GM23338 (cell line): ENCODE measurements at regions not wholly inside any gene's neighbourhood (a gene's known extent, or its start where the extent isn't known, plus 50 kb on each side); places are given as distances from the start of the nearest gene placed in this dataset.

ENCODE experiments used
- ATAC-seq: fragments of 200-7000 bp; cut with Tn5 transposase; 3 replicates; pipeline ENCODE4 v1.9.1; 2020
- DNase-seq: peaks from one replicate; pipeline ENCODE4 v3.0.0-alpha.2; 2015; ENCODE audit warnings: low spot score
- H2AFZ ChIP-seq: fragments of 200-600 bp; sonication (generic); 2 replicates; pipeline ENCODE4 v1.8.0; 2016; ENCODE audit warnings: antibody characterized with exemption, mild to moderate bottlenecking, moderate library complexity
- H3F3A ChIP-seq: fragments of 200-600 bp; sonication (generic); replicated peaks from 2 replicates; pipeline ENCODE4 v1.8.0; 2017; ENCODE audit warnings: antibody characterized with exemption, mixed run types, low read depth
- H3K27ac ChIP-seq: fragments of 200-600 bp; sonication (generic); 2 replicates; pipeline ENCODE4 v1.6.1; 2016; ENCODE audit warnings: low read depth
- H3K27me3 ChIP-seq: fragments of 200-600 bp; sonication (generic); 2 replicates; pipeline ENCODE4 v1.8.0; 2016; ENCODE audit warnings: mild to moderate bottlenecking, mixed run types, moderate library complexity; ENCODE audit not compliant: insufficient read depth
- H3K36me3 ChIP-seq: fragments of 200-600 bp; sonication (generic); 2 replicates; pipeline ENCODE4 v1.8.0; 2016; ENCODE audit warnings: mild to moderate bottlenecking; ENCODE audit not compliant: insufficient read depth
- H3K4me1 ChIP-seq: fragments of 200-600 bp; sonication (generic); 2 replicates; pipeline ENCODE4 v1.8.0; 2016; ENCODE audit warnings: mild to moderate bottlenecking, moderate library complexity; ENCODE audit not compliant: insufficient read depth
- H3K4me2 ChIP-seq: fragments of 200-600 bp; sonication (generic); 2 replicates; pipeline ENCODE4 v1.7.1; 2017; ENCODE audit warnings: mixed run types
- H3K4me3 ChIP-seq: fragments of 200-600 bp; sonication (generic); 2 replicates; pipeline ENCODE4 v1.6.1; 2016; ENCODE audit warnings: mixed run types
- H3K79me2 ChIP-seq: fragments of 200-600 bp; sonication (generic); replicated peaks from 2 replicates; pipeline ENCODE4 v1.8.0; 2017; ENCODE audit warnings: mild to moderate bottlenecking; ENCODE audit not compliant: insufficient read depth
- H3K9me2 ChIP-seq: fragments of 200-600 bp; sonication (generic); 2 replicates; pipeline ENCODE4 v1.8.0; 2017; ENCODE audit not compliant: insufficient read depth
- H4K20me1 ChIP-seq: fragments of 200-600 bp; sonication (generic); replicated peaks from 2 replicates; pipeline ENCODE4 v1.8.0; 2017; ENCODE audit warnings: mild to moderate bottlenecking; ENCODE audit not compliant: insufficient read depth
- H3K27ac Mint-ChIP-seq: 2 replicates; pipeline ENCODE4 v1.8.0; 2020; ENCODE audit warnings: inconsistent platforms, mild to moderate bottlenecking, moderate library complexity, mixed read lengths
- H3K27me3 Mint-ChIP-seq: 3 replicates; pipeline ENCODE4 v1.8.0; 2022; ENCODE audit warnings: low read depth, mild to moderate bottlenecking, moderate library complexity, mixed read lengths, inconsistent platforms; ENCODE audit not compliant: insufficient read depth, poor library complexity
- H3K36me3 Mint-ChIP-seq: 3 replicates; pipeline ENCODE4 v1.8.0; 2021; ENCODE audit warnings: low read depth, mild to moderate bottlenecking, inconsistent platforms, moderate library complexity, mixed read lengths
- H3K4me1 Mint-ChIP-seq: 3 replicates; pipeline ENCODE4 v1.8.0; 2020; ENCODE audit warnings: mild to moderate bottlenecking, inconsistent platforms, mixed read lengths
- H3K4me3 Mint-ChIP-seq: 3 replicates; pipeline ENCODE4 v1.8.0; 2021; ENCODE audit warnings: moderate library complexity, mild to moderate bottlenecking, inconsistent platforms, mixed read lengths
- H3K9me3 Mint-ChIP-seq: 3 replicates; pipeline ENCODE4 v1.8.0; 2020; ENCODE audit warnings: moderate library complexity, mild to moderate bottlenecking, inconsistent platforms, mixed read lengths
- CTCF ChIP-seq, 2 experiments: fragments of 200-600 bp in 1 of 2; sonication (generic) in 1 of 2; conservative IDR thresholded peaks; 2 replicates each; pipeline versions ENCODE4 v1.5.1 to v1.6.1; 2016 to 2017; ENCODE audit warnings: antibody characterized with exemption in 2 of 2, low read depth in 2 of 2, mild to moderate bottlenecking in 2 of 2, moderate library complexity in 1 of 2
- ETS1 ChIP-seq: IDR thresholded peaks from 2 replicates; pipeline ENCODE4 v1.6.1; 2016; ENCODE audit warnings: antibody characterized with exemption
- EZH2 ChIP-seq: fragments of 200-600 bp; sonication (generic); IDR thresholded peaks from one replicate; pipeline ENCODE4 v1.8.0; 2017; ENCODE audit warnings: antibody characterized with exemption, mild to moderate bottlenecking, low read depth; ENCODE audit not compliant: unreplicated experiment
- EZH2phosphoT487 ChIP-seq: fragments of 200-600 bp; sonication (generic); IDR thresholded peaks from one replicate; pipeline ENCODE4 v1.8.1; 2018; ENCODE audit warnings: antibody characterized with exemption; ENCODE audit not compliant: unreplicated experiment
- JUNB ChIP-seq: IDR thresholded peaks from one replicate; pipeline ENCODE4 v1.6.1; 2016; ENCODE audit warnings: antibody characterized with exemption; ENCODE audit not compliant: unreplicated experiment
- NANOG ChIP-seq: IDR thresholded peaks from 2 replicates; pipeline ENCODE4 v1.6.1; 2016; ENCODE audit warnings: antibody characterized with exemption, borderline replicate concordance
- POLR2AphosphoS5 ChIP-seq: IDR thresholded peaks from 2 replicates; pipeline ENCODE4 v1.6.1; 2016; ENCODE audit warnings: antibody characterized with exemption, low read depth
- REST ChIP-seq: IDR thresholded peaks from one replicate; pipeline ENCODE4 v1.6.1; 2018; ENCODE audit warnings: antibody characterized with exemption; ENCODE audit not compliant: unreplicated experiment
- STAT1 ChIP-seq: IDR thresholded peaks from one replicate; pipeline ENCODE4 v1.6.1; 2016; ENCODE audit warnings: antibody characterized with exemption; ENCODE audit not compliant: unreplicated experiment

GRCh38 chr4:188263321-188263720, 124.1 kb downstream of the TRIML1 start:
- H3K4me1 Mint-ChIP-seq: peaks cover 8% of the 10 kb centered on the region
- no peaks in the 10 kb centered on the region for H3K36me3 Mint-ChIP-seq
- DNase-seq (no peak), ATAC-seq (no peak)
- Histone ChIP-seq H3K79me2 (no peaks in the 10 kb centered on the region), H3K27ac (no peak overlapping the region), H3K4me1 (peaks cover 7% of the 10 kb centered on the region), H3F3A (no peaks in the 10 kb centered on the region), H3K36me3 (no peaks in the 10 kb centered on the region), H3K27me3 (no peaks in the 10 kb centered on the region), H3K9me2 (no peaks in the 10 kb centered on the region), H4K20me1 (no peaks in the 10 kb centered on the region), H3K4me2 (no peak overlapping the region), H2AFZ (0 out of 2 replicates have a peak overlapping the region, but pooled peaks have one; percentile 17), H3K4me3 (no peak overlapping the region)
- H3K9me3 Mint-ChIP-seq: no peaks in the 10 kb centered on the region
- H3K4me3 Mint-ChIP-seq: no peak overlapping the region
- H3K27me3 Mint-ChIP-seq: peaks cover 4% of the 10 kb centered on the region
- H3K27ac Mint-ChIP-seq: no peak overlapping the region; the same call in 1 of the 2 replicates
- no peak for TF ChIP-seq ETS1
- no peak for TF ChIP-seq STAT1
- no peak for TF ChIP-seq REST
- no peak for TF ChIP-seq CTCF (conservative IDR thresholded peaks at IDR 0.05; ENCODE audit: low read depth in 2 of 2)
- no peak for TF ChIP-seq EZH2
- no peak for TF ChIP-seq JUNB
- no peak for TF ChIP-seq NANOG

- no peak overlapping the region for H3K4me2 ChIP-seq
- peaks cover 11% of the 10 kb centered on the region for H3K4me1 Mint-ChIP-seq
- TF ChIP-seq EZH2phosphoT487 (no peak), POLR2AphosphoS5 (no peak)
- H3K27me3 Mint-ChIP-seq: peaks cover 10% of the 10 kb centered on the region
- no peak for ATAC-seq
- no peaks in the 10 kb centered on the region for H3K36me3 Mint-ChIP-seq
- no peak overlapping the region; the same call in 1 of the 2 replicates for H2AFZ ChIP-seq
- no peaks in the 10 kb centered on the region for H3K36me3 ChIP-seq
- no peaks in the 10 kb centered on the region for H4K20me1 ChIP-seq
- peaks cover 9% of the 10 kb centered on the region for H3K4me1 ChIP-seq
- no peaks in the 10 kb centered on the region for H3K27me3 ChIP-seq
- no peak overlapping the region for H3K4me3 ChIP-seq
- no peak overlapping the region for H3K27ac ChIP-seq
- no peak overlapping the region for H3K27ac Mint-ChIP-seq
- H3F3A ChIP-seq: no peaks in the 10 kb centered on the region
- H3K4me3 Mint-ChIP-seq: no peak overlapping the region
- H3K79me2 ChIP-seq: no peaks in the 10 kb centered on the region
- no peak for DNase-seq
- H3K9me2 ChIP-seq: no peaks in the 10 kb centered on the region
- no peaks in the 10 kb centered on the region for H3K9me3 Mint-ChIP-seq
Observed at GRCh38 chr4:188266386-188266785, 127.1 kb downstream of the TRIML1 start.
